HuH-7.5 (cell line): ENCODE measurements at regions not wholly inside any gene's neighbourhood (a gene's known extent, or its start where the extent isn't known, plus 50 kb on each side); places are given as distances from the start of the nearest gene placed in this dataset.

Source experiments
- DNase-seq: peaks from one replicate; pipeline ENCODE4 v3.0.0; 2011; ENCODE audit warnings: low spot score

DNA sequence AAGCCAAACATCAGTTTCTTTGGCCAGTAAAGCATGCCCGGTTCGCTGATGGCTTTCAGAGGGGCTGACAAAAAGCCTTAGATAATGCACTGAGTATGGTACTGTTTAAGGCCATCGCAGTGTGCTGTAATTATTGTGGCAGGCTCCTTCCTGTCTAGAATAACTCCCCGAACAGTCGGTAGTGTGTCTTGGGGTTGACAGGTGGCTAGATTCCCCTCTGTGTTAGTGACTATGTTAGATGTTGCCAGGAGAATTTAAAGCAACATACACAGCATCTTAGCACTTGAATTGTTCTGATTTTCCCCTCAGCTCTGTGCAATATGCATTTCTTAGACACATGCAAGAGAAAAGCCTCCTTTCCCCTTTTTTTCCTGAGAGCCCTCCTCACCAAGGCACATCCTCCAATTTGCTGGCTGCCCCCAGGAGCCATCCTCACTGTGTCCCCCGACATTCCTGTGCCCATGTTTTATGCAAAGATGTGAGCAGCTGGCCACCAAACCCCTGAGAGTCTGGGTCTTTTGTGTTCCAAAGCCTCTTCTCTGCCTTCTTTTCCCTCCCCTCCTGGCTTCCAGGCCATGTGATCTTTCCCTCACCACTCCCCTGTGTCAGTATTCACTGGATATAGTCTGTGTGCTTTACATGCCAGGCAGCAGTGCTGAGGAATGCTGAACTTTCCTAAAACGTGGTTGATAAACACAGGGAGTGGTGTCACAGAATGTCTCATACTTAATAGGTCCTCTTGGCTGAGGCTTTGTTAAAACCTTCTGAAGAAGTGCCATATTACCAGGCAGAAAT is 331.5 kb downstream of the HRH4 start:
- DNase-seq, result no peak

DNA sequence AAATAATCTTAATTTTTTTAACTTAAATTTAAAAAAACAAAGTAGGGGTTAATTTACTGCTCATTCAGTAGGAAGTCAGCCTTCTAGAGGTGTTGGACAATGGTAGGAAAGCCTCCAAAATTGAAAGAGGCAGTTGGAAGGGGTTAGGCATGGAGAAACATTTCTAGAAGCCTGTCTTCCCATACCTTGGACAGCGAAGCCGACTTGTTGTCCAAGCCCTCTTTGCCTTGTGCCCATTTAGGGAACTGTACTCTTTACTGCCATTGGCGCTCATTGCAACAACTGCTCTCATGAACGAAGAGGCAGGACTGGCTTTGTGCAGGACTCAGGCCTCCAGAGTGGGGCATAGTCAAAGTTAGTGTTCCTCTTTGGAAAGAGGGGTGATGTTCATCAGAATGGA is 333.3 kb downstream of the HRH4 start:
- DNase-seq, result no peak

DNA sequence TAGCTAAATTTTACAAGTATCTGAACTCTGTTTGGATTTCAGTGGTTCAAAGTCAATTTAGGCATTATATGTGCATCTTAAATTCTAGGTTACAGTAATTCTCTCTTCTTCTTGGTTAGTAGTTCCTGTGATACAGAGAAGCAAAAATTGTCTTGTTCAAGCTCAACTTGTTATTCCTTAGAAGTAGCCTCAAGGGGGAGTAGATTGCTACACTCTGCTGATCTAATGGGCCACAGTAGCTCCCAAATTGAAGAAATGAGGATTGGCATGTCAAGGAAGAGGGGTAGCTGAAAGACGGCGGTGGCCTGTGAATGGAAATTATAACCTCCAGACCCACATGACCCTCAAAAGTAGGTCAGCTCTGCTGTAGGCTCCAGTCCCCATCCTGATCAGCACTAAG is 334.7 kb downstream of the HRH4 start:
- DNase-seq, result no peak

- no peak for DNase-seq
Observed at GRCh38 chr18:24797981-24798380, 337.5 kb downstream of the HRH4 start.

DNA sequence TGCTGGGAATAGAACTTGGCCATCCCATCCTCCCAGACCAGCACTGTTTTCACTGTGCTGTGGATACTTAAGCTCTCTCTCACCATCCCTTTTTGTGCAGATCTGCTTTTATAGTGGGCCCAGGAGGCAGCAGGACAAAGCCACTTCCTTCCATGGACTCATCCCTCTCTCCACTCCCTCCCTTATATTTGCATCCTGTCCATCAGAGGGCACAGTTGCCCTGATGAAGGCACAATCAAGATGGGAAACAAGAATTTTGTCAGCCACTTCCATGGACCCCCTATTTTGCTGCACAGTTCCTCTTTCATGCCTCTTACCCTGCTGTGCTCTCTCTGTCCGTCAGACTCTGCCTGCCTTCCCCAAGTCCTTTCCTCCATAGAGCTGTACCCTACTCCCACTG is 338.7 kb downstream of the HRH4 start:
- no peak for DNase-seq

DNA sequence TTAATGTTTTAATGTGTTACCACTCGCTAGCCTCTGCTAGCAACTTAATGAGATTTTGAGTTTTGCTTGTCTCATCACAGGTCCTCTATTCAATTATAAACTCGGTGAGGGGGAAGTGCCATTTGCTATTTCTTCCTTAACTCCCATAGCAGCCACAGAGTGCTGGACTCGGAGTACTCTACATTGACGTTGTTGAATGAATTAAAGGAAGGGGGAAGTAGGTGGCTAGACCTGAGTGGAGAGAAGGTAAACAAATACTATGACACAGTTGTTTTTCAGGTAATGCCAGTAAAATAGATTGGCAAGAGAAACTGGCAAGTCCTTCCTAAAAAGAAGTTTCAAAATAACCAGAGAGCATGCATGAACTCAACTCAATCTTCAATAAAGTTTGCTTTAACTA is 339.3 kb downstream of the HRH4 start:
- DNase-seq, result no peak

GRCh38 chr18:24801001-24801400 is 340.6 kb downstream of the HRH4 start:
- DNase-seq, result no peak

- DNase-seq, result no peak
Observed at GRCh38 chr18:24802456-24802855, 342.0 kb downstream of the HRH4 start.

DNA sequence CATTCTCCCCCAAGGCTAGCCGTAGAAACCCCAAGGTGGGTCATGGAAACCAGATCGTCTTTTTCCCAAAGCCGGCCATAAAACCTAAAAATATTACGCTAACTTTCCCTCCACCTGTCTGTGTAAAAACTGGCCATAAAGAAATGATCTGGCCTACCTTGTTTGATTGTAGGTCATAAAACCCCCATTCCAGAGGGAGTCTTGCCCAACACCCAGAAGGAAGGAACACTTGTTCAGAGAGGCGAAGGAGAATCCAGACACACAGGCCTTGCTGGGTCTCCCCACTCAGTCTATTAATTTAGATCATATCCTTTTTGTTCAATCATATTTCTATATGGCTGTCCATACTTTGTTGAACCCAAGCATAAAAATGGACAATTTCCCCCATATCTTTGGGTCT is 344.7 kb downstream of the HRH4 start:
- no peak for DNase-seq

DNA sequence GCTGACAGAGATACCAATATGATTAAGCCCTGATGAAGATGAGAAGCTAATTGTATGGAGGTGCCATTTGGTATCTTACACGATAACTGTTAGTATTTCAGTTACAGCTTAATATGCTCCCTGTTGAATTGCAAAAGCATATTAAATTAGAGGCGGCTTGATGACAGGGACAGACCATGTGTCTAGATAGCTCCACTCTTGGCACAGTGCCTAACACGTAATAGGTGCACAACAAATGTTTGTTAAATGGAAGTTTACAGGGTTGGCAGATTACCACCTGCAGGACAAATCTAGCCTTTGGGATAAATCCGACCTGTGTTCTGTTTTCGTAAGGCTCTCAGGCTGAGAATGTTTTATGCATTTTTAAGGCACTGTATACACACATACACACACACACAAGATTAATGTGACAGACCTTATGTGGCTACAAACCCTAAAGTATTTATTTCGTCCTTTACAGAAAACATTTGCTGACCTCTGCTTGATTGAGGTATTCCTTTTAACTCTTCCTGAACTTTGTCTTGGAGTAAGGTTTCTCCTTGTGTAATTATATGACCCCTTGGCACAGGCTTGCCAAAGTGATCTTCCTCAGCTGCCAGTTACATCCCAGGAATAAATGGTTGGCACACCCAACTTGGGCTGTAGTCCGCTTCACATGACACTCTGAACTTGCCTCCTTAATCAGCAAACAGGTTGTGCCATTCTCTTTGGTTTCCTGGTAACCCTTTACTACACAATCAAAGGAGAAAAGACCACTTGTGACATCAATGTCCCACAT is 348.9 kb downstream of the HRH4 start:
- no peak for DNase-seq

DNA sequence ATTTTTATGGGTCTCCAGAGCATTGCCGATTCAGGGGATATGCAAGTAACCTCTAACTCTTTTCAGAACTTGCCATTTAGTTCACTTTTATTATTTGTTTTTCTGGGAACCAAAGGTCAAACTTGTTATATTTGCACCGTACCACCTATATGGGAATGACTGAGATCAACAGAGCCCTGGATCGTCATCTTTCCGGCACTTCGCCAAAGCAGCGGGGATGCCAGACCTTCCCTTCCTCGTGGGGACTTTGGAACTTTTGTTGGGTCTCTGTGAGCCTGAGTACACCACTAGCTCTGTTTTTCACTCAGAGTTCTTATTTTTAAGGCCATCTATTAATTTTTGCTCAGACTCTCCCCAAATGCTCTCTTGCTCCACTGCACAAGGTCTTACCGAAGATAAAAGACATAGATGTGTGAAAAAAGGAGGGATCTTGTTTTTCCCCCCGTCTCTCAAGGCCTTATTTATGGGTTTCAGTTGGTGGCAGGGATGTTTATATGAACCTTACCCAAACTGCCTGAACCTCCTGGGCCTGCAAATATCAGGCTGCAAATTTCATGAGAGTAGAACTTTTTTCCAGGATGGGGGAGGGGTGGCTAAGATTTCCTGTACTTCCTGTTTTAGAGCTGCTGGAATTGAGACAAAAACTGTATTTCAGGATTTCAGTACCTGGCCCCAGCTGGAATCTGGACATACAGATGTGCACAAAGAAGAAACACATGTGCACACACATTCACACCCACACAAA is 350.3 kb downstream of the HRH4 start:
- no peak for DNase-seq

DNA sequence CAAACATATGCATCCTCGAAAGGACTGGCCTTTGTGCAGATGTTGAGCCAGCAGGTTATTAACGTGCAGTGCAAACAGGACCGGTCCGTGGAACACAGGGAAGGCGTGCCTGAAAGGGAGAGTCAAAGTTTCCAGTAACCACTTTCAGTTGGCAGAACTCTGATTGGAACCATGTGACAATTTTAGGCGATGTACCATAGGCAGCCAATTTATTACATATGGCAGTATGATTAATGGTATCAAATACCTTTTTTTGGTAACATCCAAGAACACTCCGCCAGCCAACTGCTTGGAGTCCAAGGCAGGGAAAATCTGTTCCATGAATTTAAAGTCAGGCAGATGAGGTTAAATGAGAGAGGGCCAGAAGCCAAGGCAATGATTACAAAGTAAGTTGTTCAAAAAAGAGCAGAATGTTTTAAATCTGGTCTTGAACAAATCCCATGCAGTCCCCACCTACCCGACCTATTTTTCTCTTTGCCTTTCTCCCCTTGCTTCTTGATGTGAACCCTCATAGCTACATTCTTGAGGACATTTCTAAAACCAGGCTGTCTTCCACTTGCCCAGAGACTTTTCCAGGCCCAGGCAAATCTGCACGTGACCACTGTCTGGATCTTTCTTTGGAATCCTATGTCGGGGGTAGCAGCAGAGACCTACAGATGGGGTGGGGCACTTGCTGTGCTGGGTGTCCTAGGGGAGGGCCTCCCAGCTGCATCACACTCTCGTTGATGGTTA is 351.7 kb downstream of the HRH4 start:
- no peak for DNase-seq

- DNase-seq, result no peak
Observed at GRCh38 chr18:24814521-24814920, 354.1 kb downstream of the HRH4 start.

GRCh38 chr18:24817150-24817549 is 356.7 kb downstream of the HRH4 start:
- no peak for DNase-seq

DNA sequence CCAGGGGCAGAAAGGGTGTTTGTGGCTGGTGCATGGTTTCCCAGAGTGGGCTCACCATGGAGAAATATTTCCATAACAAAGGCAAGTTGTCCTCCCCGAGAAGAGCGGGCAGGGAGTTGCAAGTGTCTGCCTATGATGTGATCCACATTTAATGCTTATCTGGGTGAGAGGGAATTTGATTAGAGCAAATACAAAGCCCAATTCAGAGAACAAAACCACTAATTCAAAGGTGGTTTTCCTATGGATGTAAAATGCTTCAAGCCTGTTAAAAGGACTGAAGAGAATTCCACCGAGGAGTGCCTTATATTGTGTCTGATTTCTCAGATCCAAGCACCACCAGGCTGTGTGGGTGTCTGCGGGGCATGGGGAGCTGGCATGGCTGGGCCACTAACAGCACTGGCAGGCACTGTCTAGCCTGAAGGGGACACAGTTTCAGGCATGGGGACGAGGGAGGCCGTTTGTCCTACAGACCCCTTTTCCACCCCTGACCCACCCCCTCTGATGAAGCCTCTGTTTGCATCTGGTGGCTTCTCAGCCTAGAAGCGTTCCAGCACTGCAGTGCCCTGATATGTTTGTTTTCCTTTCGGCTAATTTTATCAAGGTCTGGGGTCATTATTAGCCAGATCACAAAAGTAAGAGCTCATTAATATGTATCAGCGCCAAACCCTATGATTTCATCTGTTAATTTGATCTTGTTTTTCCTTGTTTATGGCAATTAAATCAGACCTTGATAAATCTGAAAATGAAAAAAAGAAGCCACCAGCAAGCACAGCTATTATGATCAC is 357.3 kb downstream of the HRH4 start:
- no peak for DNase-seq

DNA sequence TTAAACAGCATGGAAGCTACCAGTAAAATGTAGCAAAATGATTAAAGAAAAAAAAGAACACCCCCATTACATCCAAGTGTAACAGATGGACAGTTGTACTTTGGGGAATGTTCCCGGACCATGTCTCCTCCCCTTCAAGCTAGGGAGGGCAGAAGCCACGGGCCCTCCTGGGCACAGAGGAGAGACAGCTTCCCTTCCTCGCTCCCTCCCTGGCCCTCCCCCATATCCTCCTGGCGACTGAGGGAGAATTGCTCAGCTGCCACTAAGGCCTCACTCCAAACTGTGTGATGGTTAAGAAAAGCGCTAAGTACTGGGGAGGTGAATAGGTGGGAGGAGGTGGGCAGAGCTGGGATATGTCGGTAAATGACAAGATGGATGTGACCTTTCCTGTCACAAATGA is 358.0 kb downstream of the HRH4 start:
- no peak for DNase-seq

- DNase-seq, result no peak
Observed at GRCh38 chr18:24819141-24819890, 358.9 kb downstream of the HRH4 start.

GRCh38 chr18:24825397-24825796 is 365.0 kb downstream of the HRH4 start:
- DNase-seq, result no peak

DNA sequence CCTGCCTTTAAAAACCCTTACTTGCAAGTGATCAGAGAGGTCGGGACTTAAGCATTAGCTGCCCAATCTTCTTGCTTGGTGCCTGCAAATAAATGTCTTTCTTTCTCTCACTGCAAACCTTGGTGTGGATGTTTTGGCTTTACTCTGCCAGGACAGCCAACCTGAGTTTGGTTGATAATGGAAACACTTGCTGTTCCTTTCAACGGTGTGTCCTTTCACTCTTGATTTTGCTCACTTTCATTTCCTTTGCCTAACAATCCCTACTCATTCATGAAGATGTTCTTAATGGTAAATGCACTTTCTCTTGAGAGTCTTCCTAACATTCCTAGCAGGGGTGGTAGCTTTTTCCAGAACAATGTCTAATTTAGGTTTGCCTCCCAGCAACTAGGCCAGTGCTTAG is 366.2 kb downstream of the HRH4 start:
- DNase-seq, result no peak

- no peak for DNase-seq
Observed at GRCh38 chr18:24827501-24827900, 367.1 kb downstream of the HRH4 start.

DNA sequence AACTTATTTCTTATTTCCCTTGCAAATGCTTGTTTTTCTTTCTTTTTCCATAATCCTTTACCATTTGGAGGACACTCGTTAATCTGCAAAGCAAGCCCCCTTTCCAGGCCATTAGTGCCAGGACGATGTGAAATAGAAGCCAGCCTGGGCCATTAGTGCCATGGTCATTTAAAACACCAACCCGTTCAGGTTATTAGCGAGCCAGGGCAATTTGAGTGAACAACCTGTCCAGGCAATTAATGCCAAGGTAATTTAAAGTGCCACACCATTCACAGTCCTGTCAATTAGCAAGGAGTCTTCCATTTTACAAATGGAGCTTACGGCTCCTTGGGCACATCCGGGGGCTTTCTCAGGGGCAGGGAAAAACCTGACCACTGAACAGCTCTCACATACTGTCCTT is 370.6 kb downstream of the HRH4 start:
- DNase-seq, result no peak
